Naive B cell (primary cell): ENCODE measurements at regions not wholly inside any gene's neighbourhood (a gene's known extent, or its start where the extent isn't known, plus 50 kb on each side); places are given as distances from the start of the nearest gene placed in this dataset.
"Not testable (repeated sequence)": the region's sequence is repeated elsewhere in the genome, so short reads cannot be mapped to it uniquely, and the experiment has no call there.

Experiments used
- ATAC-seq, 2 donors: fragments of 150-1000 bp; cut with Tn5 transposase; 2 replicates each; pipeline ENCODE4 v1.10.0; 2021; ENCODE audit warnings: low read depth in 2 of 2, mild to moderate bottlenecking in 2 of 2, moderate library complexity in 2 of 2
- DNase-seq: peaks from one replicate; pipeline ENCODE4 v3.0.0; 2022
- H3K27ac Mint-ChIP-seq, 6 donors: one replicate each; pipeline ENCODE4 v1.8.0; 2020 to 2022; ENCODE audit warnings: mild to moderate bottlenecking in 6 of 6, mixed read lengths in 6 of 6, moderate library complexity in 5 of 6, inconsistent platforms in 2 of 6
- H3K27me3 Mint-ChIP-seq, 3 donors: one replicate each; pipeline ENCODE4 v1.8.0; 2021 to 2022; ENCODE audit warnings: mixed read lengths in 3 of 3, mild to moderate bottlenecking in 1 of 3
- H3K36me3 Mint-ChIP-seq, 2 donors: one replicate each; pipeline ENCODE4 v1.8.0; 2020 to 2022; ENCODE audit warnings: mixed read lengths in 2 of 2, inconsistent platforms in 1 of 2, mild to moderate bottlenecking in 1 of 2
- H3K4me1 Mint-ChIP-seq, 3 donors: one replicate each; pipeline ENCODE4 v1.8.0; 2020 to 2022; ENCODE audit warnings: mixed read lengths in 3 of 3, inconsistent platforms in 1 of 3, mild to moderate bottlenecking in 1 of 3, moderate library complexity in 1 of 3
- H3K4me3 Mint-ChIP-seq, 8 donors: one replicate each; pipeline ENCODE4 v1.8.0; 2020 to 2022; ENCODE audit warnings: mild to moderate bottlenecking in 8 of 8, mixed read lengths in 8 of 8, moderate library complexity in 8 of 8, inconsistent platforms in 2 of 8
- H3K9me3 Mint-ChIP-seq, 7 donors: one replicate each; pipeline ENCODE4 v1.8.0; 2020 to 2022; ENCODE audit warnings: mixed read lengths in 7 of 7, mild to moderate bottlenecking in 5 of 7, inconsistent platforms in 2 of 7, moderate library complexity in 1 of 7

DNA sequence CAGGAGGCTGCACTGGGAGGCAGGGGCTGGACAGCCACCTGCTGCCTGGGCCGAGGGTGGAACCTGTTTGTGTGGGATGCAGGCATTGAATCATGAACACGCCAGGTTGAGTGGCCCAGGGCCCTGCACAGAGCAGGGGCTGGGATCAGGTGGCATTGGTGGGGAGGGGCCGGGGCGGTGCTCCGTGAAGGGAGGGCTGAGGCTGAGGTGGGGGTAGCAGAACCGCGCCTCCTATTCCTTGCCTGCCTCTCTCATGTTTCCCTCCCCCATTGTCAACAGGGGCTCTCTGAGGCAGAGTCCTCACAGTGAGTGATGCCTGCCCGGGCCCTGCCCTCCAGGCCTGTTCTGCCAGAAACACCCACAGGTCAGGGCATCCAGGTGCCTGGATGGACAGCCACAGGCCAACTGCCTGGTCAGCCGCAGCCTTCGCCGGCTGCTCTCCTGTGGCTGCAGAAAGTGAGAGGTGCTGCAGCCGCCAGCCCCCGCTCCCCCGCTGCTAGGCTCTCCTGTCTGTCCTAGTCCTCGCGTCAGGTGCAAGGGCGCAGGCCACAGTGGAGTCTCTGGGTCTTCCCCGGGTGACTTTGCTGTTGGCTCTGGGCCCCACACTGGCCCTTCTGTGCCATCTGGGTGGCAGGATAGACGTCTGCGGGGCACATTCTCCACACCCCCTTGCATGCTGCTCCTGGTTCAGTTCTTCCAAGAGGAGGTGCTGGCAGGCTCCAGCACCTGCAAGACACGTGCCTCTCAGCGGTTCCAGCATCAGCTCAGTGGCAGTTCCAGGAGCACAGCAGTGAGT is 79.6 kb upstream of the GOLGA6L4 start:
- not testable (repeated sequence) for H3K4me1 Mint-ChIP-seq

DNA sequence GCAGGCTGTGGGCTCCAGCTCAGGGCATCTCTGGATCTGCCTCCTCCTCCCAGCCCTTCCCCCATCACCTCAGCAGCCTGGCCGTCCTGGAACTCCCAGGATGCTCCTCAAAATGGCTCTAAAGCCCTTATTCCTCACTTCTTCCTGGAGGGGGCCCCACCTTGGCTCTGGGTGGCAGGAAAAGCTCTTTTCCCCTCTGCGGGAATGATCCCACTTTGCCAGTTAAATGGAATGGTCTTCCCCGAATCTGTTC is 79.1 kb upstream of the GOLGA6L4 start:
- not testable (repeated sequence) for DNase-seq, ATAC-seq, H3K9me3 Mint-ChIP-seq, H3K4me1 Mint-ChIP-seq, H3K36me3 Mint-ChIP-seq, H3K4me3 Mint-ChIP-seq
- H3K27ac Mint-ChIP-seq: peak overlapping the region in 1 of 6 donors; percentile 43
- H3K27me3 Mint-ChIP-seq: peaks cover 4 to 33% (median 32%) of the 10 kb centered on the region in 3 donors

More for the DNA sequence above, 79.6 kb upstream of the GOLGA6L4 start:
- H3K36me3 Mint-ChIP-seq, H3K9me3 Mint-ChIP-seq, ATAC-seq, DNase-seq, H3K4me3 Mint-ChIP-seq: not testable (repeated sequence)
- Mint-ChIP-seq H3K27me3 (peaks cover 4 to 33% (median 32%) of the 10 kb centered on the region in 3 donors), H3K27ac (peak overlapping the region in 1 of 6 donors; percentile 43)

DNA sequence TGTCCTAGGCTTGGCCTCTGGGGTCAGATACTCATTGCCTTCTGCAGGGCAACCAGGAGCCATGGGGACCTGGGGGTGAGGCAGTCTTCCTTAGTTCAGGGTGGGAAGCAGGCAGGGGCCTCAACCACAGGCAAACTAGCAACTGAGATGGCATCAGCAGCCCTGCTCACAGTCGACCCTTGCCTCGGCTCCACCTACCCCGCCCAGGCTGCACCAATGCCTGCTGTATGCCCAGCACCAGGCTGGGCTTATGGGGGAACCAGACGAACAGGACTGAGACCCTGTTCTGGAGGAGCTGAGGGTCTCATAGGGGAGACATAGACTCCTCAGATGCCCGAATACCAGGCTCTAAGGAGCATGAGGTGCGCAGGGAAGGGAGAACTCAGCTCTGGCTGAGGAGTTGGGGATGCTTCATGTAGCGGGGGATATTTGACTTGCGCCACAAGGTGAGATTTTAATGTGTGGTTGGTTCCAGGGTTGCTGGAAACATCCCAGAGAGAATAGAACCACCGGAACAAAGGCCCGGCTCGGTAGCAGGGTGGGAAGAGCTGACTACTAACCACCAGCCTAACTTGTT is 78.4 kb upstream of the GOLGA6L4 start:
- not testable (repeated sequence) for H3K27ac Mint-ChIP-seq, ATAC-seq, H3K9me3 Mint-ChIP-seq, H3K4me3 Mint-ChIP-seq, H3K4me1 Mint-ChIP-seq, DNase-seq, H3K36me3 Mint-ChIP-seq
- H3K27me3 Mint-ChIP-seq: peaks cover under 1 to 33% (median 32%) of the 10 kb centered on the region in 3 donors

DNA sequence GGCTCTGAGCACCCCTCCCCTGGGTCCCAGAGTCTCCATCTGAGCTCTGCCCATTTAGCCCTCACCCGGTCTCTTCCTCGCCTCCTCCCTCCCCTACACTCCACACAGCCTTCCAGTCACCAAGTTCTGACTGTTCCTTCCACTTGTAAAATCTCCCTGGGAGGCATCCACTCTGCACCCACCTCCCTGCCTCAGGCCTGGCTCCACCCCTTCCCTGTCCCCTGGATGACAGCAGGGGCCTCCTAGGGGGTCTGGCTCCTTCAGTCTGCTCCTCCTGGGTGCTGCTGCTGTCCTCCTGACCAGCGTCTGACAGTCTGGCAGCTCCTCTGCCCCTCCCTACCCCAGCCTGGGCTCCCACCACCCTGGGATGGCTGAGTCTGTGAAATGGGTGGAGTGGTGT is 77.7 kb upstream of the GOLGA6L4 start:
- H3K4me1 Mint-ChIP-seq, H3K36me3 Mint-ChIP-seq, H3K9me3 Mint-ChIP-seq, H3K4me3 Mint-ChIP-seq, DNase-seq, ATAC-seq: not testable (repeated sequence)
- Mint-ChIP-seq H3K27me3 (peaks cover 0 to 33% (median 32%) of the 10 kb centered on the region in 3 donors), H3K27ac (peak overlapping the region in 1 of 6 donors; percentile 51)

DNA sequence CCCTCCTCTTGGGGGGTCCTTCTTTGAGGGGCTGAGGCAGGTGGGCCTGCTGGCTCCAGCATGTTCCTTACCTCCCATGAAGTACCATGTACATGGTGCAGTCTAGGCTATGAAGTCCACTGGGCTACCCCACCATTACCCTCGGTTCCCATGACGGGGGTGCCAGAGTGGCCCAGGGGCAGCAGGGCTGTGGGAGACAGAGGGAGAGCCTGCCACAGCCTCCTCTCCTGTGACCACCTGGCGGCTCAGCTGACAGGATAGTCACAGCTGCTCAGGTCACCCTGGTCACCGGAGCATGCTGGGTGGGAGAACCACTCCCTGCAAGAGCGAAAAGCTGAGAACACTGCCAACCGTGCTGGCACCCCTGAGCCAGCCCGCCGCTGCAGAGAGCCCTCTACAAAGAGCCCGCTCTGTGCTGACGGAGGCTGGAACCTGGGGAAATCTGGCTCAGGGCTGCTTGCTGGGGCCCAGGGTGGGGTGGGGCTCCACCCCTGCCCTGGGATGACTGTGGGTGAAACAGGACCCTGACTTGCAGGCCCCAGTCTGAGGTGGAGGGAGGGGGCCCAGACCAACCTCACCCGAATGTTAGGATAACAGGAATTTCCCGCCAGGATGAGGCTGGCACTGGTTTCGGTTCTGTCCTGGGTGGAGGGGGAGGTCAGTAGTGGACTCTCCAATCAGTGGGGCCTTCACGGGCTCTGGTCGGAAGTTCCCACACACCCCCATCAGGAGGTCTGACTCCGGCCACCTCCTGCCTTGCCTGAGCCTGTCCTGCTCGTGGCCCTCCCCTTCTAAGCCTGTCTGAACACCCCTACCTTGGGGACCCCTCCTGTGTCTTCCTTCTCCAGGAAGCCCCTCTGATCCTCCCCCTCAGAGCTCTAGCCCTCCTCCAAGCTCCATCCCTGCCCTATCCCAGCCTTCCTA is 76.0 kb upstream of the GOLGA6L4 start:
- not testable (repeated sequence) for H3K36me3 Mint-ChIP-seq, ATAC-seq, DNase-seq

DNA sequence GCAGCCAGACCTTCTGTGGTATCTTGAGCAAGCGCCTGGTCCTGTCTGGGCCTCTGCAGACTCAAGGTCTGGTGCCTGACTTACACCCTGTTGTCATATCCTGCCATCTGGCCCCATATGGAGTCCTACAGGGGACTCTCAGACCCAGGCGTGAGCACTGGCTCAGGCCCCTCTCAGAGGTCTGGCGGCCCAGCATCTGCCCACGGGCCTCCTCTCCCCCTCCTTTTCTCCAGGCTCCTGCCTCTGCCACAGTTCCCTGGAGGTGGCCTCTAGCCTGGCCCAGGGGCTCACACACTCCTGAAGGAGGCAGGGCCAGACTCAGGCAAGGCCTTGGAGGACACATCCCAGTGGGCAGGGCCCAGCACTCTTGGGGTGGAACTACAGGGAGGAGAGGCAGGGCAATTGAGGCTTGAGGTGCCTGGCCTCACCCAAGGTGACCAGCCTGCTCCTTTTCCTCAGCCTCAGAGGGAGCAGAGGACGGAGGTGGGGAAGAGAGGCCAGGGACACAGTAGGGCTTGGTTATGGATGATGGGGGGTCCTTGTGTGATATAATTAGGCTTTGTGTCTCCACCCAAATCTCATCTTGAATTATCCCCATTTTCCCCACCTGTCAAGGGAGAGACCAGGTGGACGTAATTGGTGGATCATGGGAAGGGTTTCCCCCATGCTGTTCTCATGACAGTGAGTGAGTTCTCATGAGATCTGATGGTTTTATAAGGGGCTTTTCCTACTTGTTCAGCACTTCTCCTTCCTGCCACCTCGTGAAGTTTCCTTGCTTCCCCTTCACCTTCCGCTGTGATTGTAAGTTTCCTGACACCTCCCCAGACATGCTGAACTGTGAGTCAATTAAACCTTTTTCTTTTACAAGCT is 70.9 kb upstream of the GOLGA6L4 start:
- H3K4me3 Mint-ChIP-seq, H3K4me1 Mint-ChIP-seq, H3K27me3 Mint-ChIP-seq, H3K36me3 Mint-ChIP-seq, H3K9me3 Mint-ChIP-seq, DNase-seq, ATAC-seq: not testable (repeated sequence)
- peak overlapping the region in 1 of 6 donors; percentile 77 for H3K27ac Mint-ChIP-seq

More for the DNA sequence above, 76.0 kb upstream of the GOLGA6L4 start:
- H3K9me3 Mint-ChIP-seq, H3K4me3 Mint-ChIP-seq, H3K4me1 Mint-ChIP-seq, H3K27ac Mint-ChIP-seq: not testable (repeated sequence)
- H3K27me3 Mint-ChIP-seq: peaks cover 0 to 23% (median 17%) of the 10 kb centered on the region in 3 donors

DNA sequence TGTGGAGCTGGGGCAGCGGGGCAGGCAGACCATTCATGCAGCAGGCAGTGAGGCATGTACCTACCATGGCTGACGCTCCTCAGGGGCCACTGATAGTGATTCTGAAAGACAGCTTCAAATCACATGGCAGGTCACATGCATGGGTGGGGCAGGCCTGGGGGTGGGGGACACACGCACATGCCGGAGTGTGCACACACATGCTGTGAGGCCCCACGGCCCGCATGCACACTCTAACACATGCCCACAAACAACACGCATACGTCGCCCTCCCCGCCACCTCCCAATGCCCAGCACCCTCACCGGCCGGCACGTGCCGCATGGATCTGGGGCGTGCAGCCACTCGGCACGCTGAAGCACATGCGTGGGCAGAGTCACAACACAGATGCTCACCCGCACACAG is 65.5 kb upstream of the GOLGA6L4 start:
- not testable (repeated sequence) for DNase-seq, H3K36me3 Mint-ChIP-seq, H3K4me3 Mint-ChIP-seq, H3K27ac Mint-ChIP-seq, H3K9me3 Mint-ChIP-seq, H3K27me3 Mint-ChIP-seq, ATAC-seq, H3K4me1 Mint-ChIP-seq

DNA sequence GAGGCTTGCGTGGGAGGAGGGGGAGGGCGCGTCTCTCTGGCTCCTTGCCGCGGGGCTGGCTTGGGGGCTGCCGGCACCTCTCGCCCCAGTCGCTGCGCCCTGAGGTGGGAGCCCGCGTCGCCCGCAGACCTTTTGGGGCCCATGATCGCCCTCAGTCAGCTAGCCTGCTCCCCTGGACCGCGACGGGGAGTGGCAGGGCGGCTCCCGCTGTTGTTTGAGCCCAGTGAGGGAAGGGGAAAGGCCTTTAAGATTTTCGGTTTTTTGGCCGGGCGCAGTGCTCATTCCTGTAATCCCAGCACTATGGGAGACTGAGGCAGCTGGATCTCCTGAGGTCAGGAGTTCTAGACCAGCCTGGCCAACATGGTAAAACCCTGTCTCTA is 62.4 kb upstream of the GOLGA6L4 start:
- ATAC-seq, H3K4me1 Mint-ChIP-seq, H3K27me3 Mint-ChIP-seq, H3K9me3 Mint-ChIP-seq, H3K27ac Mint-ChIP-seq, H3K4me3 Mint-ChIP-seq, H3K36me3 Mint-ChIP-seq, DNase-seq: not testable (repeated sequence)
